ENCODE measurements at regions not wholly inside any gene's neighbourhood (a gene's known extent, or its start where the extent isn't known, plus 50 kb on each side); places are given as distances from the start of the nearest gene placed in this dataset.

GRCh38 chr10:118835682-118836326 lies 81.0 kb upstream of the CACUL1 start:
- in situ Hi-C loops (cut with HindIII; ENCODE audit: low pct_ligation_motif_present, low sequenced_read_pairs): no loop called here
- no peak for TF ChIP-seq CTCF (IDR thresholded peaks at IDR 0.05; ENCODE audit: low read depth, low read length, missing control alignments)
- Histone ChIP-seq H3K4me3 (ENCODE audit: low read depth, low read length) (no peak overlapping the region), H3K27me3 (replicated peaks) (no peaks in the 10 kb centered on the region), H3K27ac (no peak overlapping the region), H3K36me3 (replicated peaks) (no peaks in the 10 kb centered on the region)
- DNase-seq: no peak

GRCh38 chr10:118838364-118838763 lies 83.6 kb upstream of the CACUL1 start:
- no peak for DNase-seq
- Histone ChIP-seq H3K36me3 (replicated peaks) (no peaks in the 10 kb centered on the region), H3K27ac (no peak overlapping the region), H3K4me3 (ENCODE audit: low read depth, low read length) (no peak overlapping the region), H3K27me3 (replicated peaks) (no peaks in the 10 kb centered on the region)
- in situ Hi-C loops (cut with HindIII; ENCODE audit: low pct_ligation_motif_present, low sequenced_read_pairs): no loop called here
- no peak for TF ChIP-seq CTCF (IDR thresholded peaks at IDR 0.05; ENCODE audit: low read depth, low read length, missing control alignments)

- H3K27me3 ChIP-seq (replicated peaks): no peaks in the 10 kb centered on the region
- H3K36me3 ChIP-seq (replicated peaks): no peaks in the 10 kb centered on the region
- no peak for DNase-seq
- in situ Hi-C loops (cut with HindIII; ENCODE audit: low pct_ligation_motif_present, low sequenced_read_pairs): no loop called here
- H3K27ac ChIP-seq: no peak overlapping the region
- H3K4me3 ChIP-seq (ENCODE audit: low read depth, low read length): no peak overlapping the region
- no peak for TF ChIP-seq CTCF (IDR thresholded peaks at IDR 0.05; ENCODE audit: low read depth, low read length, missing control alignments)
Measured at GRCh38 chr10:118839348-118839747, 84.6 kb upstream of the CACUL1 start.

GRCh38 chr10:118840071-118840775 lies 85.5 kb upstream of the CACUL1 start:
- in situ Hi-C loops (cut with HindIII; ENCODE audit: low pct_ligation_motif_present, low sequenced_read_pairs): no loop called here
- H3K4me3 ChIP-seq (ENCODE audit: low read depth, low read length): no peak overlapping the region
- H3K27me3 ChIP-seq (replicated peaks): no peaks in the 10 kb centered on the region
- peak; percentile 22 for DNase-seq
- H3K27ac ChIP-seq: no peak overlapping the region
- no peaks in the 10 kb centered on the region for H3K36me3 ChIP-seq (replicated peaks)
- TF ChIP-seq CTCF (IDR thresholded peaks at IDR 0.05; ENCODE audit: low read depth, low read length, missing control alignments): no peak

- no peaks in the 10 kb centered on the region for H3K27me3 ChIP-seq (replicated peaks)
- H3K4me3 ChIP-seq (ENCODE audit: low read depth, low read length): no peak overlapping the region
- no peaks in the 10 kb centered on the region for H3K36me3 ChIP-seq (replicated peaks)
- TF ChIP-seq CTCF (IDR thresholded peaks at IDR 0.05; ENCODE audit: low read depth, low read length, missing control alignments): no peak
- no peak overlapping the region for H3K27ac ChIP-seq
- no peak for DNase-seq
- in situ Hi-C loops (cut with HindIII; ENCODE audit: low pct_ligation_motif_present, low sequenced_read_pairs): no loop called here
Measured at GRCh38 chr10:118840776-118841468, 86.2 kb upstream of the CACUL1 start.
